GM21447 (cell line): ENCODE measurements at regions not wholly inside any gene's neighbourhood (a gene's known extent, or its start where the extent isn't known, plus 50 kb on each side); places are given as distances from the start of the nearest gene placed in this dataset.

ENCODE experiments used
- ATAC-seq: cut with Tn5 transposase; IDR thresholded peaks from one replicate; pipeline ENCODE4 v1.9.1; 2021; ENCODE audit not compliant: unreplicated experiment

- no peak for ATAC-seq
These were observed 1102.8 kb upstream of the KLHL29 start for GRCh38 chr2:22282220-22282619.

GRCh38 chr2:22282916-22283315, 1102.1 kb upstream of the KLHL29 start:
- no peak for ATAC-seq

GRCh38 chr2:22283436-22283835, 1101.5 kb upstream of the KLHL29 start:
- no peak for ATAC-seq

GRCh38 chr2:22290302-22290701, 1094.7 kb upstream of the KLHL29 start:
- ATAC-seq, result no peak

GRCh38 chr2:22290909-22291473, 1094.0 kb upstream of the KLHL29 start:
- ATAC-seq, result no peak

- no peak for ATAC-seq
These were observed 1083.8 kb upstream of the KLHL29 start for GRCh38 chr2:22301228-22301627.

GRCh38 chr2:22326250-22326649, 1058.7 kb upstream of the KLHL29 start:
- no peak for ATAC-seq

GRCh38 chr2:22329211-22330154, 1055.5 kb upstream of the KLHL29 start:
- no peak for ATAC-seq

- no peak for ATAC-seq
These were observed 1048.6 kb upstream of the KLHL29 start for GRCh38 chr2:22336414-22336813.

GRCh38 chr2:22340716-22341115, 1044.3 kb upstream of the KLHL29 start:
- ATAC-seq, result no peak

GRCh38 chr2:22347306-22347705, 1037.7 kb upstream of the KLHL29 start:
- no peak for ATAC-seq

- no peak for ATAC-seq
These were observed 1034.4 kb upstream of the KLHL29 start for GRCh38 chr2:22350621-22351020.

- ATAC-seq, result no peak
These were observed 1029.1 kb upstream of the KLHL29 start for GRCh38 chr2:22355816-22356433.

GRCh38 chr2:22359071-22359672, 1025.8 kb upstream of the KLHL29 start:
- no peak for ATAC-seq

GRCh38 chr2:22360735-22361374, 1024.1 kb upstream of the KLHL29 start:
- ATAC-seq, result no peak

GRCh38 chr2:22361571-22361970, 1023.4 kb upstream of the KLHL29 start:
- no peak for ATAC-seq

- ATAC-seq, result no peak
These were observed 1009.9 kb upstream of the KLHL29 start for GRCh38 chr2:22375096-22375495.

- ATAC-seq, result no peak
These were observed 1007.7 kb upstream of the KLHL29 start for GRCh38 chr2:22377268-22377667.

- no peak for ATAC-seq
These were observed 1002.4 kb upstream of the KLHL29 start for GRCh38 chr2:22382479-22383169.

- no peak for ATAC-seq
These were observed 987.1 kb upstream of the KLHL29 start for GRCh38 chr2:22397847-22398246.

GRCh38 chr2:22403748-22404147, 981.2 kb upstream of the KLHL29 start:
- no peak for ATAC-seq
